ENCODE measurements at regions not wholly inside any gene's neighbourhood (a gene's known extent, or its start where the extent isn't known, plus 50 kb on each side); places are given as distances from the start of the nearest gene placed in this dataset.

- ChIA-PET CTCF (no interaction called here), POLR2A (no interaction called here)
- no peak for TF ChIP-seq CTCF (IDR thresholded peaks at IDR 0.05; ENCODE audit: control extremely low read depth, extremely low read depth, low read depth, missing control alignments)
- no peak for DNase-seq (ENCODE audit: extremely low spot score)
Measured at GRCh38 chr3:96022676-96023075, 791.7 kb upstream of the EPHA6 start.

- TF ChIP-seq CTCF (IDR thresholded peaks at IDR 0.05; ENCODE audit: control extremely low read depth, extremely low read depth, low read depth, missing control alignments) = no peak
- ChIA-PET CTCF (no interaction called here), POLR2A (no interaction called here)
- no peak for DNase-seq (ENCODE audit: extremely low spot score)
Measured at GRCh38 chr3:96027718-96028117, 786.7 kb upstream of the EPHA6 start.

- CTCF ChIA-PET = interaction anchor here (1.7 kb wide), 1 partner anchor 15 kb away, joined by 3 read pairs; no protein-coding TSS in a partner anchor
- POLR2A ChIA-PET = no interaction called here
Measured at GRCh38 chr3:96039632-96040031, 774.8 kb upstream of the EPHA6 start.

GRCh38 chr3:96059301-96059700 is 755.1 kb upstream of the EPHA6 start:
- DNase-seq (ENCODE audit: extremely low spot score) = no peak
- ChIA-PET CTCF (no interaction called here), POLR2A (no interaction called here)
- TF ChIP-seq CTCF (IDR thresholded peaks at IDR 0.05; ENCODE audit: control extremely low read depth, extremely low read depth, low read depth, missing control alignments) = no peak

More at GRCh38 chr3:96039632-96040031, 774.8 kb upstream of the EPHA6 start:
- TF ChIP-seq CTCF (IDR thresholded peaks at IDR 0.05; ENCODE audit: control extremely low read depth, extremely low read depth, low read depth, missing control alignments) = no peak
- no peak for DNase-seq (ENCODE audit: extremely low spot score)

- POLR2A ChIA-PET = no interaction called here
- no peak for DNase-seq (ENCODE audit: extremely low spot score)
- no peak for TF ChIP-seq CTCF (IDR thresholded peaks at IDR 0.05; ENCODE audit: control extremely low read depth, extremely low read depth, low read depth, missing control alignments)
- CTCF ChIA-PET = no interaction called here
Measured at GRCh38 chr3:96069065-96069464, 745.3 kb upstream of the EPHA6 start.

- ChIA-PET POLR2A (no interaction called here), CTCF (no interaction called here)
- no peak for TF ChIP-seq CTCF (IDR thresholded peaks at IDR 0.05; ENCODE audit: control extremely low read depth, extremely low read depth, low read depth, missing control alignments)
- no peak for DNase-seq (ENCODE audit: extremely low spot score)
Measured at GRCh38 chr3:96070678-96071077, 743.7 kb upstream of the EPHA6 start.

- CTCF ChIA-PET = no interaction called here
- no peak for TF ChIP-seq CTCF (IDR thresholded peaks at IDR 0.05; ENCODE audit: control extremely low read depth, extremely low read depth, low read depth, missing control alignments)
- POLR2A ChIA-PET = no interaction called here
- DNase-seq (ENCODE audit: extremely low spot score) = no peak
Measured at GRCh38 chr3:96071097-96071496, 743.3 kb upstream of the EPHA6 start.

Measured in GM10248 (cell line).